ENCODE measurements at regions not wholly inside any gene's neighbourhood (a gene's known extent, or its start where the extent isn't known, plus 50 kb on each side); places are given as distances from the start of the nearest gene placed in this dataset.
A peak's percentile ranks its signal among the peaks of the same experiment; 100 is the strongest.

GRCh38 chr6:169165561-169166300 lies 87.9 kb downstream of the THBS2 start:
- H3K36me3 ChIP-seq (ENCODE audit: control insufficient read depth in 2 of 2, insufficient read depth in 2 of 2, low read length in 2 of 2): no peaks in the 10 kb centered on the region
- H3K9me3 ChIP-seq (ENCODE audit: control insufficient read depth in 2 of 2, low read length in 2 of 2): no peaks in the 10 kb centered on the region
- no peaks in the 10 kb centered on the region for H3K4me1 ChIP-seq (ENCODE audit: control insufficient read depth in 2 of 2, insufficient read depth in 2 of 2, low read length in 2 of 2)
- no peak overlapping the region for H3K27ac ChIP-seq (ENCODE audit: low read depth in 2 of 2, low read length in 2 of 2)
- H3K4me3 ChIP-seq (ENCODE audit: low read length in 2 of 2): no peak overlapping the region
- H3K9ac ChIP-seq (ENCODE audit: low read depth in 1 of 2, low read length in 2 of 2): no peak overlapping the region
- no peaks in the 10 kb centered on the region for H3K27me3 ChIP-seq (ENCODE audit: control insufficient read depth in 2 of 2, insufficient read depth in 2 of 2, low read length in 2 of 2)

GRCh38 chr6:169164986-169165385 lies 88.7 kb downstream of the THBS2 start:
- no peaks in the 10 kb centered on the region for H3K9me3 ChIP-seq (ENCODE audit: control insufficient read depth in 2 of 2, low read length in 2 of 2)
- H3K36me3 ChIP-seq (ENCODE audit: control insufficient read depth in 2 of 2, insufficient read depth in 2 of 2, low read length in 2 of 2): no peaks in the 10 kb centered on the region
- no peak overlapping the region for H3K4me3 ChIP-seq (ENCODE audit: low read length in 2 of 2)
- no peaks in the 10 kb centered on the region for H3K27me3 ChIP-seq (ENCODE audit: control insufficient read depth in 2 of 2, insufficient read depth in 2 of 2, low read length in 2 of 2)
- H3K9ac ChIP-seq (ENCODE audit: low read depth in 1 of 2, low read length in 2 of 2): no peak overlapping the region
- no peak overlapping the region for H3K27ac ChIP-seq (ENCODE audit: low read depth in 2 of 2, low read length in 2 of 2)
- H3K4me1 ChIP-seq (ENCODE audit: control insufficient read depth in 2 of 2, insufficient read depth in 2 of 2, low read length in 2 of 2): no peaks in the 10 kb centered on the region

- Histone ChIP-seq H3K9ac (ENCODE audit: low read depth in 1 of 2, low read length in 2 of 2) (no peak overlapping the region), H3K4me3 (ENCODE audit: low read length in 2 of 2) (no peak overlapping the region), H3K9me3 (ENCODE audit: control insufficient read depth in 2 of 2, low read length in 2 of 2) (no peaks in the 10 kb centered on the region), H3K27me3 (ENCODE audit: control insufficient read depth in 2 of 2, insufficient read depth in 2 of 2, low read length in 2 of 2) (no peaks in the 10 kb centered on the region), H3K4me1 (ENCODE audit: control insufficient read depth in 2 of 2, insufficient read depth in 2 of 2, low read length in 2 of 2) (no peaks in the 10 kb centered on the region), H3K27ac (ENCODE audit: low read depth in 2 of 2, low read length in 2 of 2) (no peak overlapping the region), H3K36me3 (ENCODE audit: control insufficient read depth in 2 of 2, insufficient read depth in 2 of 2, low read length in 2 of 2) (no peaks in the 10 kb centered on the region)
Observed at GRCh38 chr6:169164451-169164850, 89.2 kb downstream of the THBS2 start.

DNA sequence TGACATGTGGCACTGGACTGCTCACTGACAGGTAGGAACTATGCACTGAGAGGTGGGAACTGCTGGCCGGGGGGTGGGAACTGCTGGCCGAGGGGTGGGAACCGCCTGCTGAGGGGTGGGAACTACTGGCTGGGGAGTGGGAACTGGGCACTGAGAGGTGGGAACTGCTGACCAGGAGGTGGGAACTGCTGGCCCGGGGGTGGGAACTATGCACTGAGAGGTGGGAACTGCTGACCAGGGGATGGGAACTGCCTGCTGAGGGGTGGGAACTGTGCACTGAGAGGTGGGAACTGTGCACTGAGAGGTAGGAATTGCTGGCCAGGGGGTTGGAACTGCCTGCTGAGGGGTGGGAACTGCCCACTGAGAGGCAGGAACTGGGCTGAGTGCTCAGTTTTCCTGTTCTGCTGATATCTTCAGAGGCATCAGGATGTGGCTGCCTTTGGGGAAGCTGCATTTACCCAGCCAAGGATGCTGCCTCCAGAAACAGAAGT lies 90.2 kb downstream of the THBS2 start:
- no peaks in the 10 kb centered on the region for H3K4me1 ChIP-seq (ENCODE audit: control insufficient read depth in 2 of 2, insufficient read depth in 2 of 2, low read length in 2 of 2)
- no peaks in the 10 kb centered on the region for H3K27me3 ChIP-seq (ENCODE audit: control insufficient read depth in 2 of 2, insufficient read depth in 2 of 2, low read length in 2 of 2)
- no peaks in the 10 kb centered on the region for H3K36me3 ChIP-seq (ENCODE audit: control insufficient read depth in 2 of 2, insufficient read depth in 2 of 2, low read length in 2 of 2)
- no peak overlapping the region for H3K4me3 ChIP-seq (ENCODE audit: low read length in 2 of 2)
- H3K27ac ChIP-seq (ENCODE audit: low read depth in 2 of 2, low read length in 2 of 2): no peak overlapping the region
- H3K9ac ChIP-seq (ENCODE audit: low read depth in 1 of 2, low read length in 2 of 2): no peak overlapping the region
- no peaks in the 10 kb centered on the region for H3K9me3 ChIP-seq (ENCODE audit: control insufficient read depth in 2 of 2, low read length in 2 of 2)

DNA sequence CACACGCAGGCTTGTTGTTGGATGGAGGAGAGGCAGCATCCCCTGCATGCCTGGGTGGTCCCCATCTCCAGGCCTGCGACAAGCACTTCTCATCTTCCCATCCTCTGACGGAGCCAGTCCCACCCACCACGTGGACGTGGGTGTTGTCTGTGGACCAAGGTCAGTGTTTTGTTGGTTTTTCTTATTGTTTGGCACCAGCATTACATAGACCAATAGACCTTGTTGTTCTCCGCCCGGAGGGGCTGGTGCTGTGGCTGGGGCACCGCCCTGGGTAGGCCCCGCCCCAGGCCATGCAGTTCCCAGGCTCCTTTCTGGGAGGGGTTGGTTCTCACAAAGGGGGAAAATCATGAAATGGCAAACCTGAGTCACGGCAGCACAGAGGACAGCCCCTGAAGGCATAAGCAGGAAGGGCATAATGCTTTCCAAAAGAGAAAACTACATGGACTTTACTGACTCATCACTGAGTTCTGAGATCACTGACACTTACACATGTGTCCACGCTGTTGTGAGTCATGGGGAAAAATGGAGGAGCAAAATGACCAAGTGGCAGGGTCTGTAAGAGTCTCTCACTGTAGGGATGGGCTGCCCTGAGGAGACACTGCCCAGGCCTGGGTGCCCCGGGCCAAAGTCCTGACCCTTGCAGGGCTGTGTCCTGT lies 90.8 kb downstream of the THBS2 start:
- Histone ChIP-seq H3K9ac (ENCODE audit: low read depth in 1 of 2, low read length in 2 of 2) (no peak overlapping the region), H3K27ac (ENCODE audit: low read depth in 2 of 2, low read length in 2 of 2) (peak overlapping the region in 1 of 2 donors; percentile 27), H3K4me1 (ENCODE audit: control insufficient read depth in 2 of 2, insufficient read depth in 2 of 2, low read length in 2 of 2) (no peaks in the 10 kb centered on the region), H3K9me3 (ENCODE audit: control insufficient read depth in 2 of 2, low read length in 2 of 2) (no peaks in the 10 kb centered on the region), H3K27me3 (ENCODE audit: control insufficient read depth in 2 of 2, insufficient read depth in 2 of 2, low read length in 2 of 2) (no peaks in the 10 kb centered on the region), H3K36me3 (ENCODE audit: control insufficient read depth in 2 of 2, insufficient read depth in 2 of 2, low read length in 2 of 2) (no peaks in the 10 kb centered on the region), H3K4me3 (ENCODE audit: low read length in 2 of 2) (no peak overlapping the region)

GRCh38 chr6:169162249-169162648 lies 91.4 kb downstream of the THBS2 start:
- Histone ChIP-seq H3K9me3 (ENCODE audit: control insufficient read depth in 2 of 2, low read length in 2 of 2) (no peaks in the 10 kb centered on the region), H3K27ac (ENCODE audit: low read depth in 2 of 2, low read length in 2 of 2) (no peak overlapping the region), H3K9ac (ENCODE audit: low read depth in 1 of 2, low read length in 2 of 2) (no peak overlapping the region), H3K4me1 (ENCODE audit: control insufficient read depth in 2 of 2, insufficient read depth in 2 of 2, low read length in 2 of 2) (no peaks in the 10 kb centered on the region), H3K27me3 (ENCODE audit: control insufficient read depth in 2 of 2, insufficient read depth in 2 of 2, low read length in 2 of 2) (no peaks in the 10 kb centered on the region), H3K4me3 (ENCODE audit: low read length in 2 of 2) (no peak overlapping the region), H3K36me3 (ENCODE audit: control insufficient read depth in 2 of 2, insufficient read depth in 2 of 2, low read length in 2 of 2) (no peaks in the 10 kb centered on the region)

DNA sequence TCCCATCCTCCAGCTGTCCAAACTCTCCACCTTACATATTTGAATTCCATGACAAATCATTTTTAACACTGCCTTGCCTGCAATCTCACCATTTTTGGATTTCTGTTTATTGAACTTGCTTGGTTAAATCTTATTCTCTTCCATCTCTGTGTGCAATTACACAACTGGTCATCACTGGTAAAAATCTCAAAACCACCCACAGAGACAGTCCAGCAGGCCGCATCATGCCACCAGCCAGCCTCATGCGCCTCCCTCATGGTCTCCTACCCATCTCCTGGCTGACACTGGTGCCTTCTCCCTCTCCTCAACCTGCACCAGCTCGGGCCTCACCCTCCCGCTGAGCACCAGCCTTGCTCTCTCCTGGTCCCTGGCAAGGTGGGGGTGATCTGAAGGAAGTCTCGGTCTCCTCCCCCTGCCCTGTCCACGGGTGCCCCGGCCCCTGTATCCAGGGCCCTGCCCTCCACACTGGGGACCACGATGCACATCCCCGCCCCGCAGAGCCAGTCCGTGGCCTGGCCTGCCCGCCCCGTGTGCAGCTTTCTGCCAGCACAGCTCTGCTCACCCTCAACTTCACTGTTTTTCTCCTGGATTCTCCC lies 92.0 kb downstream of the THBS2 start:
- Histone ChIP-seq H3K27ac (ENCODE audit: low read depth in 2 of 2, low read length in 2 of 2) (no peak overlapping the region), H3K4me1 (ENCODE audit: control insufficient read depth in 2 of 2, insufficient read depth in 2 of 2, low read length in 2 of 2) (no peaks in the 10 kb centered on the region), H3K4me3 (ENCODE audit: low read length in 2 of 2) (no peak overlapping the region), H3K9me3 (ENCODE audit: control insufficient read depth in 2 of 2, low read length in 2 of 2) (no peaks in the 10 kb centered on the region), H3K27me3 (ENCODE audit: control insufficient read depth in 2 of 2, insufficient read depth in 2 of 2, low read length in 2 of 2) (no peaks in the 10 kb centered on the region), H3K36me3 (ENCODE audit: control insufficient read depth in 2 of 2, insufficient read depth in 2 of 2, low read length in 2 of 2) (no peaks in the 10 kb centered on the region), H3K9ac (ENCODE audit: low read depth in 1 of 2, low read length in 2 of 2) (no peak overlapping the region)

DNA sequence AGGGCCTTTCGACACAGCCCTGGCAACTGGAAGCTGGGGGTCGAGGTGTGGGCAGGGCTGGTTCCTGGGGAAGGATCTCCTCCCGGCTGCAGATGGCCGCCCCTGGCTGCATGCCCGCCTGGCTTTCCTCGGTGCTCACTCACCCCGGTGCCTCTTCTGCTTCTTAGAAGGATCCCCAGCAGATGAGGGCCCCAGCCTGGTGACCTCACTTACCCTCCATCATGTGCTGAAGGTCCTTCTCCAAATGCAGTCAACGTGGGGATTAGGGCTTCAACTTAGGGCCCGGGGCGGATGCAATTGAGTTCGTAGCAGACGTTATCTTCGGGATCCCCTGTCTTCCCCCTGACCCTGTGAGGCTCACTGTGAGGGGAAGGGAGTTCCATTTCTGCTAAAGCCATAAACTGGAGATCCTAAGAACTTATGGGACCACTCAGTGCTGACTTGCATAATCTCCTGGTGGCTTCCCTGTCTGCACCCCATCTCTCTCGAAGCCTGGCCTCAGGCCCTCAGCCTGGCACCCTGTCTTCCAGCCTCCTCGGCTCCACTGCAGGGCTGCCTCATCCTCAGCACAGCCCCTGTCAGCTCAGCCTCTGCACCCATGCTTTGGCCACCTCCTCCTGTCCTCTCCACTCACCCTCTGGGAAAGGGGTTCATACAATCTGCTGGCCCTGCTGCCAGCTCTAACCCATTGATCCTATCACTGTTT lies 92.6 kb downstream of the THBS2 start:
- Histone ChIP-seq H3K9me3 (ENCODE audit: control insufficient read depth in 2 of 2, low read length in 2 of 2) (no peaks in the 10 kb centered on the region), H3K27ac (ENCODE audit: low read depth in 2 of 2, low read length in 2 of 2) (no peak overlapping the region), H3K9ac (ENCODE audit: low read depth in 1 of 2, low read length in 2 of 2) (no peak overlapping the region), H3K27me3 (ENCODE audit: control insufficient read depth in 2 of 2, insufficient read depth in 2 of 2, low read length in 2 of 2) (no peaks in the 10 kb centered on the region), H3K4me1 (ENCODE audit: control insufficient read depth in 2 of 2, insufficient read depth in 2 of 2, low read length in 2 of 2) (no peaks in the 10 kb centered on the region), H3K4me3 (ENCODE audit: low read length in 2 of 2) (no peak overlapping the region), H3K36me3 (ENCODE audit: control insufficient read depth in 2 of 2, insufficient read depth in 2 of 2, low read length in 2 of 2) (no peaks in the 10 kb centered on the region)

DNA sequence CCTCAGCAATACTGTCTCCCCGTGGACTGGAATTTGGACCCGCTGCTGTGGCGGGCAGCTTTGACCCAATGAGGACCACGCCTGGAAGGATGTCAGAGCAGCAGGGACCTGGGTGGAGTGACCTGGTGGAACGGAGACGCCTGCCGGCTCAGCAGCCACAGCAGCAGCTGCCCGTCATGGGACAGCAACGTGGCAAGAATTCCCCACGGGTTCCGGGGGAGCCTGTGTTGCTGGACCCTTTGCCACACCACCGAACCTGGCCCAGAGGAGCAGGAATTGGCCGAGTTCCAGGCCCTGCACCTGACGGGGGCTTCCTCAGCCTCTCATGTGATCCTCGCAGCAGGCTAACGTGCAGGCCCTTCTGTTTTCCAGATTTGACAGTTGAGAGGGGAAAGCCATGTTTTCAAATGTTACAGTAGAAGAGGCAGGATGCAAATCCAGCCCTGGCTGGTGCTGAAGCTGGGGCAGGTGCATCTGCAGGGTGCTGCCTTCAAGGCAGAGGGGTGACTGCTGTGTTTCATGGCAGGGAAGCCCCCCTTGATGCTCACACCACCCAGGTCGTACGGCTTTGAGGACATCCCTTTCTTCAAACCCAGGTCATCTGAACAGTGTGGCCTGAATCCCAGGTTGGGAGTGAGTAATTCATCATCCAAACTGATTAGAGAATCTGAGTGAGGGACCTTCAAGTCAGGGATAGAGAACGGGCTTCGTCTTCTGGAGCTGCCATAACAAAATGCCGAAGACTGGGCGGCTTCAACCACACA lies 93.4 kb downstream of the THBS2 start:
- no peaks in the 10 kb centered on the region for H3K4me1 ChIP-seq (ENCODE audit: control insufficient read depth in 2 of 2, insufficient read depth in 2 of 2, low read length in 2 of 2)
- no peaks in the 10 kb centered on the region for H3K36me3 ChIP-seq (ENCODE audit: control insufficient read depth in 2 of 2, insufficient read depth in 2 of 2, low read length in 2 of 2)
- no peak overlapping the region for H3K9ac ChIP-seq (ENCODE audit: low read depth in 1 of 2, low read length in 2 of 2)
- H3K27me3 ChIP-seq (ENCODE audit: control insufficient read depth in 2 of 2, insufficient read depth in 2 of 2, low read length in 2 of 2): no peaks in the 10 kb centered on the region
- H3K27ac ChIP-seq (ENCODE audit: low read depth in 2 of 2, low read length in 2 of 2): no peak overlapping the region
- no peaks in the 10 kb centered on the region for H3K9me3 ChIP-seq (ENCODE audit: control insufficient read depth in 2 of 2, low read length in 2 of 2)
- no peak overlapping the region for H3K4me3 ChIP-seq (ENCODE audit: low read length in 2 of 2)
